HG02884 (cell line): ENCODE measurements at regions not wholly inside any gene's neighbourhood (a gene's known extent, or its start where the extent isn't known, plus 50 kb on each side); places are given as distances from the start of the nearest gene placed in this dataset.

Source experiments
- ATAC-seq: cut with Tn5 transposase; IDR thresholded peaks from one replicate; pipeline ENCODE4 v1.9.1; 2021; ENCODE audit warnings: mild to moderate bottlenecking, moderate library complexity; ENCODE audit not compliant: unreplicated experiment

GRCh38 chr12:128138125-128138524 is 128.8 kb upstream of the TMEM132C start:
- no peak for ATAC-seq

GRCh38 chr12:128140551-128140950 is 126.4 kb upstream of the TMEM132C start:
- ATAC-seq, result no peak

DNA sequence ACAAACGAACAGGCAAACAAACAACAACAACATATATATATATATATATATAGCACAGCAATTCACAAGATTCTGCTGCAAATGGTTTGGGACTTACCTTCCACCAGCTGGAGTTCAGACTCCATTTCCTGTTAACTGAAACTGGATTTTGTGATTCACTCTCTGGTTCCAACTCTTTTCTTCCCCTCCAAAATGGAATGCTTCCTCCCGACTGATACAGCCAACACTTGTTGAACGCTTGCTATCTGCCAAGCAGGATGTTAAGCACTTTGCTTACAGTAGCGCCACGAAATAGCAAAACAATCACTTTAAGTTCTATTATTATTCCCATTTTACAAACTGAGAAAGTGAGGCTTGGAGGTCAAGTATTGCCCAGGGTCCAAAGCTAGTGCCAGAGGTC is 116.0 kb upstream of the TMEM132C start:
- ATAC-seq, result no peak

DNA sequence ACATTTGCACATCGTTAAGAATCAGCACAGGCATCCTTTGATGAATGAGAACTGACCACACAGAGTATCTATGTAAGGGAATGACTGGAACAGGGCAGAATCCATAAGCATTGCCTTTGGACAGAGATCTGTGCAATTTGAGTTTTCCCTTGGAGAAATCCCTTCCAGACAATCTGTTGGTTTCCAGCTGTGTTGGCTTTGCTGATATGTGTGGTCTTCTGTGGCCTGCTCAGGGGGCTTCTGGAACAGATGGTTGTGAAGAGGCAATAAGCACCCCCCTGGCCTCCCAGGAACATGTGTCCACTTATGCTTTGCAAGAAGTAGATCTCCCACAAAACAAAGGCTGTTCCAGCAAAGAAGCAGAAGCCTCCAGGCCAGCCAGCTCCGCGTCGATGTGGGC is 111.4 kb upstream of the TMEM132C start:
- no peak for ATAC-seq

GRCh38 chr12:128163086-128163485 is 103.9 kb upstream of the TMEM132C start:
- ATAC-seq, result no peak

DNA sequence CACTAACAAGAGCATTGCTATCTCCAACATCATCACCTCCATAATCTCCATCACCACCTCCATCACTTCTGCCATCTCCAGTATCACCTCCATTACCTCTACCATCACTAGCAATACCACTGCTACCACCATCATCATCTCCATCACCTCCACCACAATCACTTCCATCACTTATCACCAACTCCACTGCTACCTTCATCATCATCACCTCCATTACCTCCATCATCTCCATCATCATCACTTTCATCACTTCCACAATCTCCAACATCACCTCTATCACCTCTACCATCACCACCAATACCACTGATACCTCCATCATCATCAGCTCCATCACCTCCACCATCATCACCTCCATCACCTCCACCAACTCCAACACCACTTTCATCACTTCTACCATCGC is 102.4 kb upstream of the TMEM132C start:
- no peak for ATAC-seq

DNA sequence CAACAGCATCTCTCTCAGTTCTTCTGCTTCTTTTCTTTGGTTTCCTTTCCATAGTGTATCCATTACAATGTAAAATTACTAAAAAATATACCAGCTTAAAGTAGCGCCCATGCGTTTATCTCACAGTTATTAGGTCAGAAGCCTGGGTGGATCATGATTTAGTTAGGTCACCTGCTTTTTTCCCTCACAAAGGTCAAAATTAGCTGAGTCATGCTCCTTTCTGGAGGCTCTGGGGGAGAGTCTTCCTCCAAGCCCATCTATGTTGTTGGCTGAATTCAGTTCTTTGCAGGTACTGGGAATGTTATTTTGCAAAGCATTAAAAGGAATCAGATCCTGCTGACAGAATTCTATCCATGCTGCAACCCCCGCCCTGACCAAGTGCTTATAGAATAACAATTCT is 101.6 kb upstream of the TMEM132C start:
- no peak for ATAC-seq

DNA sequence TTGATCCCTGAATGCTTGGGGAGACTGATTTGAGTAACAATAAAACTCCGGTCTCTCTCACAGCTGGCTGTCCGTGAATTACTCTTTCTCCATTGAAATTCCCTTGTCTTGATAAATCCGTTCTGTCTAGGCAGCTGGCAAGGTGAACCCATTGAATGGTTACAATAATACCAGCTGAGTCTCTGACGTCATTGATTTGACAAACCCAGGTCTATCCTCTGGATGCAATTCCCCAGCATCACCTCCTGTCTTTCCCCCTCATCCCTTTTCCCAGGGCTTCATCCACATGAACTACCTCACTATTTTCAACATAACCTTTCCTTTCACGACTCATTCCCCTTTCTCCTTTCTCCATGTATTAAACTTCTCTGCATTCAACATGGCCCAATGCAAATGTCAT is 98.7 kb upstream of the TMEM132C start:
- no peak for ATAC-seq

GRCh38 chr12:128170181-128170580 is 96.8 kb upstream of the TMEM132C start:
- ATAC-seq, result no peak

- no peak for ATAC-seq
Observed at GRCh38 chr12:128178565-128178964, 88.4 kb upstream of the TMEM132C start.

- ATAC-seq, result no peak
Observed at GRCh38 chr12:128178966-128179365, 88.0 kb upstream of the TMEM132C start.

- no peak for ATAC-seq
Observed at GRCh38 chr12:128180166-128180565, 86.8 kb upstream of the TMEM132C start.

- ATAC-seq, result no peak
Observed at GRCh38 chr12:128190052-128190451, 76.9 kb upstream of the TMEM132C start.

- no peak for ATAC-seq
Observed at GRCh38 chr12:128190614-128191013, 76.4 kb upstream of the TMEM132C start.

DNA sequence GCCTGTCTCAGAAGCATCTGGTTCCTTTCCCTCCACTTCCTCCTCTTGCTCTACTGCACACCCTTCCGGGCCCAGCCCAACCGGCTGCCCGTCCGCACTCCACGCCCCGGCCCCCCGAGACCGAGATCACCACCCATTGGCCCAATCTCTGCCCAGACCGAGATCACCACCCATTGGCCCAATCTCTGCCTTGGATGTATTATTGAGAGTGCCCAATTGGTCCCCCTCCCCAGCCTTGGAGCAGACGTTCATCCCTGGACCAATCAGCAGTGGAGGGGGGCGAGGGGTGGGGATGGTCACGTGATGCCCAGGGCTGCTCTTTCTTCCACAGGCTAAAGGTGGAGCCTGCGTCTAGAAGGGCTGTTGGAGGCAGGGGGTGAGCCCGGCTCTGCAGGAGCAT is 75.6 kb upstream of the TMEM132C start:
- no peak for ATAC-seq

- no peak for ATAC-seq
Observed at GRCh38 chr12:128204711-128205110, 62.3 kb upstream of the TMEM132C start.

GRCh38 chr12:128205145-128205544 is 61.8 kb upstream of the TMEM132C start:
- ATAC-seq, result no peak

DNA sequence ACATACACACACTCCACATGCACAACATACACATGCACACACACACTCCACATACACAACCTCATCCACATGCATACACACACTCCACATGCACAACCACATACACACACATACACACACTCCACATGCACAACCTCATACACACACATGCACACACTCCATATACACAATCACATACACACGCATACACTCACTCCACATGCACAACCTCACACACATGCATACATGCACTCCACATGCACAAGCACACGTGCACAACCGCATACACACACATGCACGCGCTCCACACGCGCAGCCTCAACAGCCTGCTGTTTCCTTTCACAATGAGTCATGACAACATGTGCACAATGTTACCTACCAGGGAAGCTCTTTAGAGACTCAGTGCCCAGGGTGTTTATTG is 61.2 kb upstream of the TMEM132C start:
- ATAC-seq, result no peak
